NK-92 (cell line): ENCODE measurements at regions not wholly inside any gene's neighbourhood (a gene's known extent, or its start where the extent isn't known, plus 50 kb on each side); places are given as distances from the start of the nearest gene placed in this dataset.
"Not testable (repeated sequence)": the region's sequence is repeated elsewhere in the genome, so short reads cannot be mapped to it uniquely, and the experiment has no call there.

ENCODE experiments used
- DNase-seq: peaks from one replicate; lab custom pipeline; 2025; ENCODE audit not compliant: unreplicated experiment; lab: John Stamatoyannopoulos, UW

GRCh38 chr10:91080776-91081175 lies 139.7 kb upstream of the PCGF5 start:
- DNase-seq, result no peak

- DNase-seq, result no peak
Observed at GRCh38 chr10:91082447-91082846, 138.0 kb upstream of the PCGF5 start.

- no peak for DNase-seq
Observed at GRCh38 chr10:91088300-91089140, 131.9 kb upstream of the PCGF5 start.

GRCh38 chr10:91090761-91091529 lies 129.5 kb upstream of the PCGF5 start:
- no peak for DNase-seq

GRCh38 chr10:91091780-91092179 lies 128.7 kb upstream of the PCGF5 start:
- no peak for DNase-seq

GRCh38 chr10:91096274-91096673 lies 124.2 kb upstream of the PCGF5 start:
- no peak for DNase-seq

GRCh38 chr10:91097313-91097712 lies 123.2 kb upstream of the PCGF5 start:
- no peak for DNase-seq

GRCh38 chr10:91098021-91098420 lies 122.4 kb upstream of the PCGF5 start:
- DNase-seq, result not testable (repeated sequence)

GRCh38 chr10:91103384-91104192 lies 116.9 kb upstream of the PCGF5 start:
- DNase-seq, result no peak

GRCh38 chr10:91104193-91105041 lies 116.0 kb upstream of the PCGF5 start:
- DNase-seq, result no peak

GRCh38 chr10:91105269-91105668 lies 115.2 kb upstream of the PCGF5 start:
- no peak for DNase-seq

- no peak for DNase-seq
Observed at GRCh38 chr10:91108820-91109219, 111.6 kb upstream of the PCGF5 start.

- DNase-seq, result no peak
Observed at GRCh38 chr10:91111060-91111459, 109.4 kb upstream of the PCGF5 start.

- no peak for DNase-seq
Observed at GRCh38 chr10:91115618-91116390, 104.7 kb upstream of the PCGF5 start.

- DNase-seq, result no peak
Observed at GRCh38 chr10:91117505-91117904, 103.0 kb upstream of the PCGF5 start.

GRCh38 chr10:91120348-91120747 lies 100.1 kb upstream of the PCGF5 start:
- DNase-seq, result no peak

- DNase-seq, result no peak
Observed at GRCh38 chr10:91123261-91123660, 97.2 kb upstream of the PCGF5 start.

GRCh38 chr10:91124016-91124415 lies 96.4 kb upstream of the PCGF5 start:
- no peak for DNase-seq

GRCh38 chr10:91126471-91126870 lies 94.0 kb upstream of the PCGF5 start:
- no peak for DNase-seq
